Osteoblast (primary cell): ENCODE measurements at regions not wholly inside any gene's neighbourhood (a gene's known extent, or its start where the extent isn't known, plus 50 kb on each side); places are given as distances from the start of the nearest gene placed in this dataset.

ENCODE experiments used
- DNase-seq: peaks from one replicate; pipeline ENCODE4 v3.0.0; 2011; ENCODE audit warnings: low spot score, mixed read lengths; ENCODE audit not compliant: insufficient read length; ENCODE audit errors: missing footprints
- H2AFZ ChIP-seq: 2 replicates; pipeline ENCODE4 v1.6.0; 2011; ENCODE audit warnings: mild to moderate bottlenecking, low read length
- H3K27ac ChIP-seq: 2 replicates; pipeline ENCODE4 v1.5.1; 2011; ENCODE audit warnings: mild to moderate bottlenecking, low read depth, low read length, moderate library complexity
- H3K27me3 ChIP-seq: 2 replicates; pipeline ENCODE4 v1.6.0; 2012; ENCODE audit warnings: mild to moderate bottlenecking, control low read depth, inconsistent platforms, low read length, moderate library complexity; ENCODE audit not compliant: insufficient read depth
- H3K36me3 ChIP-seq: 2 replicates; pipeline ENCODE4 v1.5.1; 2011; ENCODE audit warnings: mild to moderate bottlenecking, low read length, control low read depth, moderate library complexity; ENCODE audit not compliant: insufficient read depth
- H3K4me1 ChIP-seq: 2 replicates; pipeline ENCODE4 v1.5.1; 2011; ENCODE audit warnings: mild to moderate bottlenecking, low read length, control low read depth, moderate library complexity; ENCODE audit not compliant: insufficient read depth
- H3K4me2 ChIP-seq: 2 replicates; pipeline ENCODE4 v1.6.0; 2011; ENCODE audit warnings: mild to moderate bottlenecking, low read length; ENCODE audit not compliant: insufficient read depth
- H3K4me3 ChIP-seq: fragments of 200-600 bp; sonication (generic); 3 replicates; pipeline ENCODE4 v1.5.1; 2012; ENCODE audit warnings: mild to moderate bottlenecking, low read length, inconsistent platforms; ENCODE audit not compliant: insufficient read depth
- H3K79me2 ChIP-seq: 2 replicates; pipeline ENCODE4 v1.6.0; 2012; ENCODE audit warnings: mild to moderate bottlenecking, low read length, control low read depth, inconsistent platforms; ENCODE audit not compliant: insufficient read depth
- H3K9me3 ChIP-seq: 2 replicates; pipeline ENCODE4 v1.5.1; 2011; ENCODE audit warnings: low read depth, low read length, control low read depth
- H4K20me1 ChIP-seq: 2 replicates; pipeline ENCODE4 v1.6.0; 2012; ENCODE audit warnings: mild to moderate bottlenecking, low read length, control low read depth; ENCODE audit not compliant: insufficient read depth
- TF ChIP-seq, protein P1 (sequence below): IDR thresholded peaks from 2 replicates; pipeline ENCODE4 v1.5.1; 2011; ENCODE audit warnings: mild to moderate bottlenecking, low read depth, low read length, moderate library complexity; ENCODE audit errors: extremely low read depth

GRCh38 chr15:70582143-70582945 lies 181.0 kb downstream of the UACA start:
- TF ChIP-seq, protein P1, sequence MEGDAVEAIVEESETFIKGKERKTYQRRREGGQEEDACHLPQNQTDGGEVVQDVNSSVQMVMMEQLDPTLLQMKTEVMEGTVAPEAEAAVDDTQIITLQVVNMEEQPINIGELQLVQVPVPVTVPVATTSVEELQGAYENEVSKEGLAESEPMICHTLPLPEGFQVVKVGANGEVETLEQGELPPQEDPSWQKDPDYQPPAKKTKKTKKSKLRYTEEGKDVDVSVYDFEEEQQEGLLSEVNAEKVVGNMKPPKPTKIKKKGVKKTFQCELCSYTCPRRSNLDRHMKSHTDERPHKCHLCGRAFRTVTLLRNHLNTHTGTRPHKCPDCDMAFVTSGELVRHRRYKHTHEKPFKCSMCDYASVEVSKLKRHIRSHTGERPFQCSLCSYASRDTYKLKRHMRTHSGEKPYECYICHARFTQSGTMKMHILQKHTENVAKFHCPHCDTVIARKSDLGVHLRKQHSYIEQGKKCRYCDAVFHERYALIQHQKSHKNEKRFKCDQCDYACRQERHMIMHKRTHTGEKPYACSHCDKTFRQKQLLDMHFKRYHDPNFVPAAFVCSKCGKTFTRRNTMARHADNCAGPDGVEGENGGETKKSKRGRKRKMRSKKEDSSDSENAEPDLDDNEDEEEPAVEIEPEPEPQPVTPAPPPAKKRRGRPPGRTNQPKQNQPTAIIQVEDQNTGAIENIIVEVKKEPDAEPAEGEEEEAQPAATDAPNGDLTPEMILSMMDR, result no peak
- H4K20me1 ChIP-seq, result no peaks in the 10 kb centered on the region
- H2AFZ ChIP-seq, result no peak overlapping the region
- H3K4me1 ChIP-seq, result peaks cover 8% of the 10 kb centered on the region
- peak; percentile 97 for DNase-seq
- H3K79me2 ChIP-seq, result no peaks in the 10 kb centered on the region
- H3K27me3 ChIP-seq, result peaks cover 50% of the 10 kb centered on the region
- no peak overlapping the region for H3K27ac ChIP-seq
- no peak overlapping the region for H3K4me2 ChIP-seq
- H3K36me3 ChIP-seq, result no peaks in the 10 kb centered on the region
- H3K9me3 ChIP-seq, result no peaks in the 10 kb centered on the region
- no peak overlapping the region for H3K4me3 ChIP-seq

DNA sequence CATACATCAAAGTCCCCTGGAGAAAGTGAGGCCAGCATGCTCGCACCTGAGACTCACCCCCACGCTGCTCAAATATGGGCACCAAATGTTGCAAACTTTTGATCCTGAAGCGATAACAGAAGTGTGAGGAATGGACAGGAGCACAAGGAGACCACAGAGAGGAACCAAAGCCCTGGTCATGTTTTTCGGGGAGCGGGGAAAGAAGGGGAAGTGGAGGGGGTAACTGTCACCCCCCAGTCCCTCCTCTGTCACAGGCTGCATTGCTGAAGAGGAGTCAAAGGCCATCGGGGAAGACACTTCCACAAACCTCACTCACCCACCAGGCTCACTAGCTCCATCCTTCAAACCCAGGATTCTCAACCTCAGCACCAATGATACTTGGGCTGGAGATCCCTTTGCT lies 182.4 kb downstream of the UACA start:
- Histone ChIP-seq H2AFZ (no peak overlapping the region), H3K27ac (no peak overlapping the region), H3K4me1 (peaks cover 8% of the 10 kb centered on the region), H3K4me2 (no peak overlapping the region), H3K79me2 (no peaks in the 10 kb centered on the region), H4K20me1 (no peaks in the 10 kb centered on the region), H3K4me3 (no peak overlapping the region), H3K36me3 (no peaks in the 10 kb centered on the region), H3K27me3 (peaks cover 59% of the 10 kb centered on the region), H3K9me3 (no peaks in the 10 kb centered on the region)
- TF ChIP-seq, protein P1, result no peak
- no peak for DNase-seq

GRCh38 chr15:70580286-70580685 lies 183.1 kb downstream of the UACA start:
- Histone ChIP-seq H2AFZ (no peak overlapping the region), H3K4me2 (no peak overlapping the region), H3K27ac (no peak overlapping the region), H4K20me1 (no peaks in the 10 kb centered on the region), H3K79me2 (no peaks in the 10 kb centered on the region), H3K27me3 (peaks cover 57% of the 10 kb centered on the region), H3K9me3 (no peaks in the 10 kb centered on the region), H3K4me1 (peaks cover 15% of the 10 kb centered on the region), H3K36me3 (no peaks in the 10 kb centered on the region), H3K4me3 (no peak overlapping the region)
- TF ChIP-seq, protein P1, result no peak
- no peak for DNase-seq

- Histone ChIP-seq H3K9me3 (no peaks in the 10 kb centered on the region), H3K36me3 (no peaks in the 10 kb centered on the region), H3K79me2 (no peaks in the 10 kb centered on the region), H2AFZ (no peak overlapping the region), H3K4me3 (no peak overlapping the region), H3K27me3 (peaks cover 60% of the 10 kb centered on the region), H3K4me1 (peaks cover 20% of the 10 kb centered on the region), H4K20me1 (no peaks in the 10 kb centered on the region), H3K27ac (no peak overlapping the region), H3K4me2 (no peak overlapping the region)
- TF ChIP-seq, protein P1, result no peak
- DNase-seq, result no peak
These were observed 183.6 kb downstream of the UACA start for GRCh38 chr15:70579766-70580165.
